Testis (tissue), 2 donors: ENCODE measurements at regions not wholly inside any gene's neighbourhood (a gene's known extent, or its start where the extent isn't known, plus 50 kb on each side); places are given as distances from the start of the nearest gene placed in this dataset.

Experiments used
- POLR2A ChIP-seq: fragments of 450-650 bp; IDR thresholded peaks from one replicate; pipeline ENCODE4 v1.6.1; 2017; ENCODE audit warnings: antibody characterized with exemption, mild to moderate bottlenecking, moderate library complexity
- TF ChIP-seq, protein P1 (sequence below), 3 experiments: fragments of 450-650 bp in 2 of 3; fragments of 200-600 bp in 1 of 3; sonication (generic) in 1 of 3; IDR thresholded peaks; one replicate each; pipeline ENCODE4 v1.5.1; 2016 to 2019; ENCODE audit warnings: antibody characterized with exemption in 3 of 3, mild to moderate bottlenecking in 2 of 3, moderate library complexity in 1 of 3

GRCh38 chr6:164258421-164258820 lies 843.9 kb downstream of the QKI start:
- TF ChIP-seq, protein P1, sequence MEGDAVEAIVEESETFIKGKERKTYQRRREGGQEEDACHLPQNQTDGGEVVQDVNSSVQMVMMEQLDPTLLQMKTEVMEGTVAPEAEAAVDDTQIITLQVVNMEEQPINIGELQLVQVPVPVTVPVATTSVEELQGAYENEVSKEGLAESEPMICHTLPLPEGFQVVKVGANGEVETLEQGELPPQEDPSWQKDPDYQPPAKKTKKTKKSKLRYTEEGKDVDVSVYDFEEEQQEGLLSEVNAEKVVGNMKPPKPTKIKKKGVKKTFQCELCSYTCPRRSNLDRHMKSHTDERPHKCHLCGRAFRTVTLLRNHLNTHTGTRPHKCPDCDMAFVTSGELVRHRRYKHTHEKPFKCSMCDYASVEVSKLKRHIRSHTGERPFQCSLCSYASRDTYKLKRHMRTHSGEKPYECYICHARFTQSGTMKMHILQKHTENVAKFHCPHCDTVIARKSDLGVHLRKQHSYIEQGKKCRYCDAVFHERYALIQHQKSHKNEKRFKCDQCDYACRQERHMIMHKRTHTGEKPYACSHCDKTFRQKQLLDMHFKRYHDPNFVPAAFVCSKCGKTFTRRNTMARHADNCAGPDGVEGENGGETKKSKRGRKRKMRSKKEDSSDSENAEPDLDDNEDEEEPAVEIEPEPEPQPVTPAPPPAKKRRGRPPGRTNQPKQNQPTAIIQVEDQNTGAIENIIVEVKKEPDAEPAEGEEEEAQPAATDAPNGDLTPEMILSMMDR (IDR thresholded peaks at IDR 0.05) = no peak
- no peak for TF ChIP-seq POLR2A
